ENCODE measurements at regions not wholly inside any gene's neighbourhood (a gene's known extent, or its start where the extent isn't known, plus 50 kb on each side); places are given as distances from the start of the nearest gene placed in this dataset.
A peak's percentile ranks its signal among the peaks of the same experiment; 100 is the strongest.

- Histone ChIP-seq H3K9me3 (ENCODE audit: control insufficient read depth, low read depth, low read length) (no peaks in the 10 kb centered on the region), H2BK5ac (ENCODE audit: insufficient read length, low read length) (no peak overlapping the region), H3K14ac (ENCODE audit: insufficient read depth, low read length) (no peak overlapping the region), H2AFZ (ENCODE audit: low read length) (no peak overlapping the region), H3K79me1 (ENCODE audit: insufficient read depth, low read depth, low read length, poor library complexity, severe bottlenecking) (no peaks in the 10 kb centered on the region), H2BK15ac (ENCODE audit: low read depth, low read length) (no peak overlapping the region), H4K20me1 (ENCODE audit: control insufficient read depth, insufficient read depth, insufficient read length) (no peaks in the 10 kb centered on the region), H3K18ac (ENCODE audit: insufficient read length, low read depth, low read length) (no peak overlapping the region), H3K23me2 (ENCODE audit: insufficient read length, low read depth, low read length, poor library complexity, severe bottlenecking) (no peaks in the 10 kb centered on the region), H3T11ph (ENCODE audit: low read length) (no peak overlapping the region), H3K56ac (ENCODE audit: insufficient read length, low read depth, low read length) (no peak overlapping the region), H4K5ac (ENCODE audit: insufficient read length, low read depth, low read length) (no peak overlapping the region), H3K4ac (ENCODE audit: low read depth, low read length) (no peak overlapping the region), H3K4me1 (ENCODE audit: insufficient read depth, low read length) (no peaks in the 10 kb centered on the region), H4K91ac (ENCODE audit: insufficient read length, low read depth, low read length) (no peak overlapping the region), H4K8ac (replicated peaks; ENCODE audit: insufficient read length, low read depth, low read length) (no peak overlapping the region), H3K27ac (ENCODE audit: insufficient read length, low read depth, low read length) (no peak overlapping the region), H2BK12ac (ENCODE audit: insufficient read length, low read depth, low read length) (no peak overlapping the region), H3K4me2 (ENCODE audit: insufficient read depth, insufficient read length, low read length) (no peak overlapping the region), H3K27me3 (ENCODE audit: insufficient read depth, low read length) (no peaks in the 10 kb centered on the region), H2AK5ac (ENCODE audit: insufficient read length, low read length) (no peak overlapping the region), H3K23ac (ENCODE audit: insufficient read length, low read depth, low read length) (no peak overlapping the region), H3K79me2 (ENCODE audit: insufficient read depth, low read length) (no peaks in the 10 kb centered on the region), H3K9ac (ENCODE audit: extremely low read depth, insufficient read length, low read length) (no peak overlapping the region), H2BK20ac (ENCODE audit: low read depth, low read length, poor library complexity, severe bottlenecking) (no peak overlapping the region), H2BK120ac (ENCODE audit: low read depth, low read length, poor library complexity, severe bottlenecking) (no peak overlapping the region)
- Mint-ChIP-seq H3K27me3 (ENCODE audit: low read depth) (no peaks in the 10 kb centered on the region), H3K27ac (peak overlapping the region in 1 of 3 experiments; percentile 44; a peak in 1 of 7 replicates), H3K36me3 (ENCODE audit: insufficient read depth in 1 of 3, low read depth in 3 of 3) (peaks cover 10 to 42% (median 36%) of the 10 kb centered on the region in 3 experiments; a peak in 5 of 7 replicates), H3K9me3 (peaks cover 9 to 10% of the 10 kb centered on the region in 2 experiments; a peak in 4 of 5 replicates), H3K4me3 (no peak overlapping the region), H3K4me1 (no peaks in the 10 kb centered on the region)
- TF ChIP-seq CTCF (conservative IDR thresholded peaks at IDR 0.05): no peak
- no CpG with 5 or more reads among the region's 4 CpGs for WGBS (ENCODE audit: extremely low coverage, insufficient read length, low lambda C conversion rate)
- DNase-seq: no peak
Observed at GRCh38 chr4:75118739-75119138, 185.8 kb downstream of the PARM1 start.

Data from H9 (cell line).